DOHH2 (cell line): ENCODE measurements at regions not wholly inside any gene's neighbourhood (a gene's known extent, or its start where the extent isn't known, plus 50 kb on each side); places are given as distances from the start of the nearest gene placed in this dataset.

Source experiments
- H3F3A ChIP-seq: fragments of 200-600 bp; sonication (generic), shearing (Covaris generic); 2 replicates; pipeline ENCODE4 v1.6.0; 2016; ENCODE audit warnings: antibody characterized with exemption, mild to moderate bottlenecking; ENCODE audit not compliant: control insufficient read depth, insufficient read depth
- H3K27ac ChIP-seq: fragments of 200-600 bp; sonication (generic); 2 replicates; pipeline ENCODE4 v1.5.1; 2014; ENCODE audit warnings: low read depth, mild to moderate bottlenecking, low read length, moderate library complexity
- H3K27me3 ChIP-seq: fragments of 200-600 bp; sonication (generic); 2 replicates; pipeline ENCODE4 v1.6.1; 2014; ENCODE audit warnings: mild to moderate bottlenecking, low read length, mixed read lengths; ENCODE audit not compliant: control insufficient read depth
- H3K36me3 ChIP-seq: fragments of 200-600 bp; sonication (generic); 2 replicates; pipeline ENCODE4 v1.6.1; 2014; ENCODE audit warnings: mild to moderate bottlenecking, low read length, moderate library complexity, mixed read lengths; ENCODE audit not compliant: control insufficient read depth
- H3K4me1 ChIP-seq: fragments of 200-600 bp; sonication (generic); 2 replicates; pipeline ENCODE4 v1.6.1; 2014; ENCODE audit warnings: mild to moderate bottlenecking, low read length, mixed read lengths; ENCODE audit not compliant: control insufficient read depth
- H3K4me2 ChIP-seq: fragments of 200-600 bp; sonication (generic); 2 replicates; pipeline ENCODE4 v1.6.0; 2014; ENCODE audit warnings: mild to moderate bottlenecking, low read length, moderate library complexity
- H3K4me3 ChIP-seq: fragments of 200-600 bp; sonication (generic); 2 replicates; pipeline ENCODE4 v1.5.1; 2014; ENCODE audit warnings: mild to moderate bottlenecking, low read length, mixed read lengths
- H3K79me2 ChIP-seq: fragments of 200-600 bp; sonication (generic); 2 replicates; pipeline ENCODE4 v1.6.1; 2014; ENCODE audit warnings: mild to moderate bottlenecking, low read length, mixed read lengths; ENCODE audit not compliant: control insufficient read depth
- H3K9me2 ChIP-seq: fragments of 200-600 bp; sonication (generic); replicated peaks from 2 replicates; pipeline ENCODE4 v1.6.1; 2014; ENCODE audit warnings: mild to moderate bottlenecking, low read length, mixed read lengths; ENCODE audit not compliant: control insufficient read depth
- H3K9me3 ChIP-seq: fragments of 200-600 bp; sonication (generic); 2 replicates; pipeline ENCODE4 v1.6.1; 2014; ENCODE audit warnings: antibody characterized with exemption, low read length, mixed read lengths; ENCODE audit not compliant: control insufficient read depth, insufficient read depth
- H4K20me1 ChIP-seq: fragments of 200-600 bp; sonication (generic); 2 replicates; pipeline ENCODE4 v1.6.0; 2014; ENCODE audit warnings: low read depth, mild to moderate bottlenecking, antibody characterized with exemption, low read length, moderate library complexity; ENCODE audit not compliant: control insufficient read depth, insufficient read depth
- CTCF ChIP-seq: fragments of 200-600 bp; sonication (generic); IDR thresholded peaks from one replicate; pipeline ENCODE4 v1.5.1; 2014; ENCODE audit warnings: antibody characterized with exemption, mild to moderate bottlenecking, low read depth, low read length; ENCODE audit not compliant: poor library complexity, severe bottlenecking
- EZH2phosphoT487 ChIP-seq: fragments of 200-600 bp; sonication (generic); IDR thresholded peaks from 2 replicates; pipeline ENCODE4 v1.6.1; 2017; ENCODE audit warnings: borderline replicate concordance, mild to moderate bottlenecking, antibody characterized with exemption, low read length, moderate library complexity, mixed read lengths

DNA sequence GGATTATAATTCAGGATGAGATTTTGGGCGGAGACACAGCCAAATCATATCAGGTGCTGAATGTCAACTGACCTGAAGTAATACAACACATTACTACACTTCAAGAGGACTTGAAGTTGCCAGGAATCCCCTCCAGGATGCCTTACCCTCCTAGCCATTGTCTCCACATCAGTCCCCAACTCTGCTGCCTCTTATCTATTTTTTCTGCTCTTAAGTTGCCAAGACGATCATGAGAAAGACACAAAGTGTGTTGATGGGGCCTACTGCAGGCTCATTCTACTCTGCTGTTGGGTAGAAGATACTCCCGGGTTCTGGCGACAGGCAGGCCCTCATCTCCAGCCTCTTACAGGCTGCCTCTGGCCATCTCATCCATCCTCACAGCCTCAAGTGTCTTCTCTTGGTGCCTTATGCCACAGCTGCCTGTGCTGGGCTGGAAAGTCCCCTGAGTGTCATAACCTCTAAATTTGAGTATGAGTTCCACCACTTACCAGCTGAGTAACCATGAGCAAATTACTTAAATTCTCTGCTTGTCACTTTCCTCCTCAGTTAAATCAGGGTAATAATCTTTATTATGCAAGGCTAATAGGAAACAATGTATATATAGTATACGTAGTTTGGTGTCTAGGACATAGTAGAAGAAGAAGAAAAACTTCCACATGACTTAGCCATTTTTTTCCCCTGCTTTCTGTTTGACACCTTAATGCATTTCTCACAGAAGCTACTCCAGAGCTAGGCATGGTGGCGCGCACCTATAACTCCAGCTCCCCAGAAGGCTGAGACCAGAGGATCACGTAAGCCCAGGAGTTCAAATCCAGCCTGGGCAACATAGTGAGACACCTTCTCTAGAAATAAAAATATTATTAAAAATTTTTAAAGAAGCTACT is 73.0 kb upstream of the SNX2 start:
- 0 out of 2 replicates have a peak, but pooled peaks cover 3% of the 10 kb centered on the region for H3K27me3 ChIP-seq
- no peak overlapping the region for H3K4me3 ChIP-seq
- H3F3A ChIP-seq, result no peaks in the 10 kb centered on the region
- no peaks in the 10 kb centered on the region; the same call in 1 of the 2 replicates for H3K9me2 ChIP-seq
- no peaks in the 10 kb centered on the region for H3K79me2 ChIP-seq
- no peak overlapping the region for H3K4me2 ChIP-seq
- H3K9me3 ChIP-seq, result no peaks in the 10 kb centered on the region
- no peak for TF ChIP-seq CTCF
- no peak for TF ChIP-seq EZH2phosphoT487
- no peaks in the 10 kb centered on the region; the same call in 1 of the 2 replicates for H3K4me1 ChIP-seq
- no peaks in the 10 kb centered on the region for H4K20me1 ChIP-seq
- no peak overlapping the region for H3K27ac ChIP-seq
- no peaks in the 10 kb centered on the region for H3K36me3 ChIP-seq

- H3K9me3 ChIP-seq, result no peaks in the 10 kb centered on the region
- no peaks in the 10 kb centered on the region for H3F3A ChIP-seq
- TF ChIP-seq EZH2phosphoT487, result no peak
- H4K20me1 ChIP-seq, result no peaks in the 10 kb centered on the region
- H3K79me2 ChIP-seq, result no peaks in the 10 kb centered on the region
- H3K4me2 ChIP-seq, result no peak overlapping the region
- no peaks in the 10 kb centered on the region for H3K4me1 ChIP-seq
- H3K4me3 ChIP-seq, result no peak overlapping the region
- no peaks in the 10 kb centered on the region; the same call in 1 of the 2 replicates for H3K9me2 ChIP-seq
- no peak overlapping the region for H3K27ac ChIP-seq
- 0 out of 2 replicates have a peak, but pooled peaks cover 3% of the 10 kb centered on the region for H3K27me3 ChIP-seq
- no peaks in the 10 kb centered on the region for H3K36me3 ChIP-seq
Measured at GRCh38 chr5:122702524-122702875, 72.4 kb upstream of the SNX2 start.

DNA sequence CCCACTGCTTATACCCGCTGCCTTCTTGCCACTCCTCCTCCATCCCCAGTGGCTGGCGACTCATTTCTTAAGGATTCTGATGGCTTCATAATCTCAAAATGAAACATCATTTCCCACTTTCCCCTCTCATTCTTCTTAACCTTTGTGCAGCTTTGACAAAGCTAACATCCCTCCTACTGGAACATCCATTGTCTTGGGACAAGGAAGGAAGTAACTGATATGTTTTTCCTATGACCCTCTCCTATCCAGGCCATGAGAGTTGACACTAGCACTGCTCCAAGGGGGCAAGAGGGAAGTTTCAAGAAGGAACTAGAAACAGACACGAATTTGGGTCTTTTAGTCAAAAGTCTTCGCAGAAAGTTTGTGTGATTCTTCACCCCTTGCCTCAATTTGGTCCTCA is 71.7 kb upstream of the SNX2 start:
- Histone ChIP-seq H3K4me1 (no peaks in the 10 kb centered on the region), H3K36me3 (no peaks in the 10 kb centered on the region), H3K9me2 (no peaks in the 10 kb centered on the region; the same call in 1 of the 2 replicates), H3K79me2 (no peaks in the 10 kb centered on the region), H3K9me3 (no peaks in the 10 kb centered on the region), H3F3A (no peaks in the 10 kb centered on the region), H3K27me3 (0 out of 2 replicates have a peak, but pooled peaks cover 3% of the 10 kb centered on the region), H3K4me3 (no peak overlapping the region), H3K4me2 (no peak overlapping the region), H4K20me1 (no peaks in the 10 kb centered on the region), H3K27ac (no peak overlapping the region)
- no peak for TF ChIP-seq EZH2phosphoT487
- no peak for TF ChIP-seq CTCF
